ENCODE measurements at regions not wholly inside any gene's neighbourhood (a gene's known extent, or its start where the extent isn't known, plus 50 kb on each side); places are given as distances from the start of the nearest gene placed in this dataset.

GRCh38 chr16:87127061-87127765 lies 190.0 kb downstream of the C16orf95 start:
- TF ChIP-seq USF1 (CRISPR knock-in tag; IDR thresholded peaks at IDR 0.05) (no peak), MYBL2 (CRISPR knock-in tag; IDR thresholded peaks at IDR 0.05) (no peak), ZNF263 (CRISPR knock-in tag; IDR thresholded peaks at IDR 0.05; ENCODE audit: low read depth) (no peak), SP1 (CRISPR knock-in tag; conservative IDR thresholded peaks at IDR 0.05) (no peak), CTCF (IDR thresholded peaks at IDR 0.05) (no peak), NFYB (CRISPR knock-in tag; conservative IDR thresholded peaks at IDR 0.05; ENCODE audit: low read depth) (no peak), CREM (CRISPR knock-in tag; IDR thresholded peaks at IDR 0.05) (no peak), PRRX2 (CRISPR knock-in tag; IDR thresholded peaks at IDR 0.05) (no peak)
- TF ChIP-seq, protein P1, sequence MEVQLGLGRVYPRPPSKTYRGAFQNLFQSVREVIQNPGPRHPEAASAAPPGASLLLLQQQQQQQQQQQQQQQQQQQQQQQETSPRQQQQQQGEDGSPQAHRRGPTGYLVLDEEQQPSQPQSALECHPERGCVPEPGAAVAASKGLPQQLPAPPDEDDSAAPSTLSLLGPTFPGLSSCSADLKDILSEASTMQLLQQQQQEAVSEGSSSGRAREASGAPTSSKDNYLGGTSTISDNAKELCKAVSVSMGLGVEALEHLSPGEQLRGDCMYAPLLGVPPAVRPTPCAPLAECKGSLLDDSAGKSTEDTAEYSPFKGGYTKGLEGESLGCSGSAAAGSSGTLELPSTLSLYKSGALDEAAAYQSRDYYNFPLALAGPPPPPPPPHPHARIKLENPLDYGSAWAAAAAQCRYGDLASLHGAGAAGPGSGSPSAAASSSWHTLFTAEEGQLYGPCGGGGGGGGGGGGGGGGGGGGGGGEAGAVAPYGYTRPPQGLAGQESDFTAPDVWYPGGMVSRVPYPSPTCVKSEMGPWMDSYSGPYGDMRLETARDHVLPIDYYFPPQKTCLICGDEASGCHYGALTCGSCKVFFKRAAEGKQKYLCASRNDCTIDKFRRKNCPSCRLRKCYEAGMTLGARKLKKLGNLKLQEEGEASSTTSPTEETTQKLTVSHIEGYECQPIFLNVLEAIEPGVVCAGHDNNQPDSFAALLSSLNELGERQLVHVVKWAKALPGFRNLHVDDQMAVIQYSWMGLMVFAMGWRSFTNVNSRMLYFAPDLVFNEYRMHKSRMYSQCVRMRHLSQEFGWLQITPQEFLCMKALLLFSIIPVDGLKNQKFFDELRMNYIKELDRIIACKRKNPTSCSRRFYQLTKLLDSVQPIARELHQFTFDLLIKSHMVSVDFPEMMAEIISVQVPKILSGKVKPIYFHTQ (CRISPR knock-in tag; IDR thresholded peaks at IDR 0.05) = no peak
- TF ChIP-seq, protein P2, sequence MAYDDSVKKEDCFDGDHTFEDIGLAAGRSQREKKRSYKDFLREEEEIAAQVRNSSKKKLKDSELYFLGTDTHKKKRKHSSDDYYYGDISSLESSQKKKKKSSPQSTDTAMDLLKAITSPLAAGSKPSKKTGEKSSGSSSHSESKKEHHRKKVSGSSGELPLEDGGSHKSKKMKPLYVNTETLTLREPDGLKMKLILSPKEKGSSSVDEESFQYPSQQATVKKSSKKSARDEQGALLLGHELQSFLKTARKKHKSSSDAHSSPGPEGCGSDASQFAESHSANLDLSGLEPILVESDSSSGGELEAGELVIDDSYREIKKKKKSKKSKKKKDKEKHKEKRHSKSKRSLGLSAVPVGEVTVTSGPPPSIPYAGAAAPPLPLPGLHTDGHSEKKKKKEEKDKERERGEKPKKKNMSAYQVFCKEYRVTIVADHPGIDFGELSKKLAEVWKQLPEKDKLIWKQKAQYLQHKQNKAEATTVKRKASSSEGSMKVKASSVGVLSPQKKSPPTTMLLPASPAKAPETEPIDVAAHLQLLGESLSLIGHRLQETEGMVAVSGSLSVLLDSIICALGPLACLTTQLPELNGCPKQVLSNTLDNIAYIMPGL (CRISPR knock-in tag; IDR thresholded peaks at IDR 0.05) = no peak
- TF ChIP-seq, protein P3, sequence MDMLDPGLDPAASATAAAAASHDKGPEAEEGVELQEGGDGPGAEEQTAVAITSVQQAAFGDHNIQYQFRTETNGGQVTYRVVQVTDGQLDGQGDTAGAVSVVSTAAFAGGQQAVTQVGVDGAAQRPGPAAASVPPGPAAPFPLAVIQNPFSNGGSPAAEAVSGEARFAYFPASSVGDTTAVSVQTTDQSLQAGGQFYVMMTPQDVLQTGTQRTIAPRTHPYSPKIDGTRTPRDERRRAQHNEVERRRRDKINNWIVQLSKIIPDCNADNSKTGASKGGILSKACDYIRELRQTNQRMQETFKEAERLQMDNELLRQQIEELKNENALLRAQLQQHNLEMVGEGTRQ (CRISPR knock-in tag; IDR thresholded peaks at IDR 0.05) = no peak
